Colonic mucosa (tissue), 4 donors: ENCODE measurements at regions not wholly inside any gene's neighbourhood (a gene's known extent, or its start where the extent isn't known, plus 50 kb on each side); places are given as distances from the start of the nearest gene placed in this dataset.

ENCODE experiments used
- DNase-seq: peaks from one replicate; pipeline ENCODE4 v3.0.0-alpha.2; 2020
- H3K27ac ChIP-seq: fragments of 200-600 bp; one replicate; pipeline ENCODE4 v1.8.0; 2021
- H3K27me3 ChIP-seq: fragments of 200-600 bp; one replicate; pipeline ENCODE4 v1.8.0; 2021
- H3K36me3 ChIP-seq: fragments of 200-600 bp; one replicate; pipeline ENCODE4 v1.8.0; 2021
- H3K4me1 ChIP-seq: fragments of 200-600 bp; one replicate; pipeline ENCODE4 v1.8.0; 2021; ENCODE audit warnings: mild to moderate bottlenecking
- H3K4me3 ChIP-seq: fragments of 200-600 bp; one replicate; pipeline ENCODE4 v1.8.0; 2021
- H3K9ac ChIP-seq, 2 donors: one replicate each; pipeline ENCODE4 v1.7.0; 2013; ENCODE audit warnings: control low read depth in 2 of 2, low read depth in 2 of 2, low read length in 2 of 2
- H3K9me3 ChIP-seq: fragments of 200-600 bp; one replicate; pipeline ENCODE4 v1.8.0; 2021
- intact Hi-C: fragments of 100-400 bp; cut with DNase I; formaldehyde crosslinking; loops from one replicate; pipeline ENCODE4 v1.14.1; 2022
- TF ChIP-seq, protein P1 (sequence below): fragments of 200-600 bp; IDR thresholded peaks from one replicate; pipeline ENCODE4 v1.8.0; 2022; ENCODE audit warnings: antibody characterized with exemption, mild to moderate bottlenecking
- donor health status: healthy.
- donor health status: DM: no; HTN: no; CAD: no.
- donor health status: DM: no; HTN: no; CAD: no.

GRCh38 chr2:107018366-107018765, 132.4 kb upstream of the ST6GAL2 start:
- H3K9ac ChIP-seq: no peak overlapping the region
- H3K4me1 ChIP-seq: no peaks in the 10 kb centered on the region
- TF ChIP-seq, protein P1, sequence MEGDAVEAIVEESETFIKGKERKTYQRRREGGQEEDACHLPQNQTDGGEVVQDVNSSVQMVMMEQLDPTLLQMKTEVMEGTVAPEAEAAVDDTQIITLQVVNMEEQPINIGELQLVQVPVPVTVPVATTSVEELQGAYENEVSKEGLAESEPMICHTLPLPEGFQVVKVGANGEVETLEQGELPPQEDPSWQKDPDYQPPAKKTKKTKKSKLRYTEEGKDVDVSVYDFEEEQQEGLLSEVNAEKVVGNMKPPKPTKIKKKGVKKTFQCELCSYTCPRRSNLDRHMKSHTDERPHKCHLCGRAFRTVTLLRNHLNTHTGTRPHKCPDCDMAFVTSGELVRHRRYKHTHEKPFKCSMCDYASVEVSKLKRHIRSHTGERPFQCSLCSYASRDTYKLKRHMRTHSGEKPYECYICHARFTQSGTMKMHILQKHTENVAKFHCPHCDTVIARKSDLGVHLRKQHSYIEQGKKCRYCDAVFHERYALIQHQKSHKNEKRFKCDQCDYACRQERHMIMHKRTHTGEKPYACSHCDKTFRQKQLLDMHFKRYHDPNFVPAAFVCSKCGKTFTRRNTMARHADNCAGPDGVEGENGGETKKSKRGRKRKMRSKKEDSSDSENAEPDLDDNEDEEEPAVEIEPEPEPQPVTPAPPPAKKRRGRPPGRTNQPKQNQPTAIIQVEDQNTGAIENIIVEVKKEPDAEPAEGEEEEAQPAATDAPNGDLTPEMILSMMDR: no peak
- no peak for DNase-seq
- no peak overlapping the region for H3K4me3 ChIP-seq
- no peaks in the 10 kb centered on the region for H3K27me3 ChIP-seq
- no peaks in the 10 kb centered on the region for H3K36me3 ChIP-seq
- intact Hi-C loops: no loop called here
- H3K9me3 ChIP-seq: no peaks in the 10 kb centered on the region
- H3K27ac ChIP-seq: no peak overlapping the region

DNA sequence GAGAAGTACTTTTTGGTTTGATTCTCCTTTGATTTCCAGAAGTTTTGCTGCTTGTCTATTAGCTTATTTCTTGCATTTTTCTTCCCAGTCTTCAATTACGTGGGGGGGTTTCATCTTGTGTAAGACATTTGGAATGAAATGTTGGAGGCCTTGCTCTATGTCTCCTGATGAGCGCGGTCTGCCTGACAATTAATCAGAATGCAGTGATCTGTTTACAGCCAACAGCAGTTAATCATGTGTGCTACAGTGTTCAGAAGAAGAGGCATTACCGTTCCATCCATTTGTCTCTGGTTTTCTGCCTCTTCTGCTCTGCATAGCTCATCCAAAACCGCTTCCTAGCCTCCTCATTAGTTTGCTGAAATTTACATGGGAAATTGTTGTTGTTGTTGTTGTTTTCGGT, 134.4 kb upstream of the ST6GAL2 start:
- Histone ChIP-seq H3K4me3 (no peak overlapping the region), H3K27ac (no peak overlapping the region), H3K4me1 (no peaks in the 10 kb centered on the region), H3K36me3 (no peaks in the 10 kb centered on the region), H3K9me3 (no peaks in the 10 kb centered on the region), H3K9ac (no peak overlapping the region), H3K27me3 (no peaks in the 10 kb centered on the region)
- intact Hi-C loops: no loop called here
- DNase-seq: no peak
- TF ChIP-seq, protein P1: no peak

DNA sequence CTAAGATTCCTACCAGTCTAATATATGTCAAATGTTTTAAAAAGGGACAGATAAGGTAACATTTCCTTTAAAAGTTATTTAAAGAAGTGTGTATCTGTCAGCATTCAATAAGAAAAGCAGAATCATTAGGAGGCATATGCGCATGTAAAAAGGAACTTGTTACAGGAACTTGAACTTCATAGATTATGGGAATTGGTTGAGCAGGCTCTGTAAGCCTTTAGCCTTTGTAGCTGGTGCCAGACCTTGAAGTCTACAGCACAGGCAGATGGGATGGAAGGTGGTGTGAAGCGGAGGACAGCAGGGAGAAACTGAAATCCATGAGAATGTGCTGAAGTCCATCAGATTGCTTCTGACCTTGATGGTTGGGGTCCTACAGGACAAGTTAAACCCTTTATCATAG, 138.3 kb upstream of the ST6GAL2 start:
- TF ChIP-seq, protein P1: no peak
- H3K27me3 ChIP-seq: no peaks in the 10 kb centered on the region
- H3K9ac ChIP-seq: no peak overlapping the region
- no peak for DNase-seq
- H3K27ac ChIP-seq: no peak overlapping the region
- intact Hi-C loops: no loop called here
- no peaks in the 10 kb centered on the region for H3K4me1 ChIP-seq
- no peaks in the 10 kb centered on the region for H3K9me3 ChIP-seq
- H3K4me3 ChIP-seq: no peak overlapping the region
- no peaks in the 10 kb centered on the region for H3K36me3 ChIP-seq

GRCh38 chr2:107025291-107025857, 139.4 kb upstream of the ST6GAL2 start:
- intact Hi-C loops: no loop called here
- Histone ChIP-seq H3K36me3 (no peaks in the 10 kb centered on the region), H3K9ac (no peak overlapping the region), H3K4me3 (no peak overlapping the region), H3K9me3 (no peaks in the 10 kb centered on the region), H3K27ac (no peak overlapping the region), H3K27me3 (no peaks in the 10 kb centered on the region), H3K4me1 (no peaks in the 10 kb centered on the region)
- no peak for DNase-seq
- TF ChIP-seq, protein P1: no peak

- no peak overlapping the region for H3K27ac ChIP-seq
- TF ChIP-seq, protein P1: no peak
- DNase-seq: peak; percentile 33
- H3K27me3 ChIP-seq: no peaks in the 10 kb centered on the region
- H3K9ac ChIP-seq: no peak overlapping the region
- no peaks in the 10 kb centered on the region for H3K36me3 ChIP-seq
- no peaks in the 10 kb centered on the region for H3K9me3 ChIP-seq
- H3K4me3 ChIP-seq: no peak overlapping the region
- intact Hi-C loops: no loop called here
- no peaks in the 10 kb centered on the region for H3K4me1 ChIP-seq
Measured at GRCh38 chr2:107025869-107026380, 140.0 kb upstream of the ST6GAL2 start.
